Type B pancreatic cell (in vitro differentiated cells): ENCODE measurements at regions not wholly inside any gene's neighbourhood (a gene's known extent, or its start where the extent isn't known, plus 50 kb on each side); places are given as distances from the start of the nearest gene placed in this dataset.

Source experiments
- DNase-seq: peaks from one replicate; pipeline ENCODE4 v3.0.0; 2021; ENCODE audit warnings: mixed read lengths; ENCODE audit not compliant: unreplicated experiment; ENCODE audit errors: extremely low spot score
- H3K27ac Mint-ChIP-seq: 2 replicates; pipeline ENCODE4 v1.8.0; 2021; ENCODE audit warnings: mild to moderate bottlenecking, mixed read lengths
- H3K27me3 Mint-ChIP-seq: 2 replicates; pipeline ENCODE4 v1.8.0; 2021; ENCODE audit warnings: mixed read lengths
- H3K36me3 Mint-ChIP-seq: 2 replicates; pipeline ENCODE4 v1.8.0; 2021; ENCODE audit warnings: mixed read lengths
- H3K4me1 Mint-ChIP-seq: one replicate; pipeline ENCODE4 v1.8.0; 2021; ENCODE audit warnings: mixed read lengths; ENCODE audit not compliant: unreplicated experiment
- H3K4me3 Mint-ChIP-seq: 2 replicates; pipeline ENCODE4 v1.8.0; 2021; ENCODE audit warnings: mild to moderate bottlenecking, mixed read lengths
- H3K9me3 Mint-ChIP-seq: 2 replicates; pipeline ENCODE4 v1.8.0; 2021; ENCODE audit warnings: mixed read lengths
- CTCF ChIP-seq: fragments of 200-600 bp; sonication (generic); conservative IDR thresholded peaks from 2 replicates; pipeline ENCODE4 v1.5.0; 2021; ENCODE audit warnings: antibody characterized with exemption, mild to moderate bottlenecking

GRCh38 chr10:78774614-78774998, 294.2 kb upstream of the ZMIZ1 start:
- Mint-ChIP-seq H3K27me3 (no peaks in the 10 kb centered on the region), H3K4me3 (no peak overlapping the region), H3K9me3 (no peaks in the 10 kb centered on the region), H3K27ac (peak overlapping the region; percentile 56), H3K36me3 (no peaks in the 10 kb centered on the region), H3K4me1 (peaks cover 63% of the 10 kb centered on the region)
- no peak for DNase-seq
- TF ChIP-seq CTCF: no peak

GRCh38 chr10:78774999-78775711, 293.6 kb upstream of the ZMIZ1 start:
- Mint-ChIP-seq H3K36me3 (no peaks in the 10 kb centered on the region), H3K27me3 (no peaks in the 10 kb centered on the region), H3K4me3 (no peak overlapping the region), H3K4me1 (peaks cover 59% of the 10 kb centered on the region), H3K9me3 (no peaks in the 10 kb centered on the region), H3K27ac (peak overlapping the region; percentile 56)
- TF ChIP-seq CTCF: no peak
- DNase-seq: no peak

- no peak for DNase-seq
- no peak for TF ChIP-seq CTCF
- H3K27ac Mint-ChIP-seq: no peak overlapping the region
- no peaks in the 10 kb centered on the region for H3K27me3 Mint-ChIP-seq
- H3K4me1 Mint-ChIP-seq: peaks cover 55% of the 10 kb centered on the region
- no peak overlapping the region for H3K4me3 Mint-ChIP-seq
- no peaks in the 10 kb centered on the region for H3K36me3 Mint-ChIP-seq
- H3K9me3 Mint-ChIP-seq: no peaks in the 10 kb centered on the region
These were observed 292.9 kb upstream of the ZMIZ1 start for GRCh38 chr10:78775891-78776290.

GRCh38 chr10:78776756-78777155, 292.0 kb upstream of the ZMIZ1 start:
- Mint-ChIP-seq H3K9me3 (no peaks in the 10 kb centered on the region), H3K4me1 (peaks cover 50% of the 10 kb centered on the region), H3K4me3 (no peak overlapping the region), H3K27me3 (no peaks in the 10 kb centered on the region), H3K36me3 (no peaks in the 10 kb centered on the region), H3K27ac (no peak overlapping the region)
- no peak for TF ChIP-seq CTCF
- no peak for DNase-seq

GRCh38 chr10:78777466-78777865, 291.3 kb upstream of the ZMIZ1 start:
- Mint-ChIP-seq H3K27ac (no peak overlapping the region), H3K27me3 (no peaks in the 10 kb centered on the region), H3K4me1 (peaks cover 45% of the 10 kb centered on the region), H3K9me3 (no peaks in the 10 kb centered on the region), H3K36me3 (no peaks in the 10 kb centered on the region), H3K4me3 (no peak overlapping the region)
- no peak for TF ChIP-seq CTCF
- no peak for DNase-seq
